Pancreas (tissue), 10 donors: ENCODE measurements at regions not wholly inside any gene's neighbourhood (a gene's known extent, or its start where the extent isn't known, plus 50 kb on each side); places are given as distances from the start of the nearest gene placed in this dataset.

ENCODE experiments used
- ATAC-seq, 4 donors: fragments of 200-7000 bp; cut with Tn5 transposase; one replicate each; pipeline versions ENCODE4 v1.8.0 to v1.9.1; 2020; ENCODE audit warnings: mild to moderate bottlenecking in 4 of 4, moderate library complexity in 4 of 4
- DNase-seq, 6 donors: peaks; one replicate each; pipeline ENCODE4 v3.0.0-alpha.2; 2020
- FAIRE-seq: peaks from 2 replicates; lab custom pipeline; 2012; peaks lifted over from hg19 to GRCh38; lab: Jason Lieb, UNC
- H3K27ac ChIP-seq, 4 donors: fragments of 200-600 bp; sonication (generic); 1 replicate in 3 of 4; 2 replicates in 1 of 4; pipeline versions ENCODE4 v1.5.0 to v1.8.0; 2020
- H3K27me3 ChIP-seq, 4 donors: fragments of 200-600 bp; one replicate each; pipeline ENCODE4 v1.8.0; 2021
- H3K36me3 ChIP-seq, 3 donors: fragments of 200-600 bp; sonication (generic) in 1 of 3; one replicate each; pipeline versions ENCODE4 v1.5.0 to v1.8.0; 2020 to 2021
- H3K4me1 ChIP-seq, 3 donors: fragments of 200-600 bp; one replicate each; pipeline ENCODE4 v1.8.0; 2021
- H3K4me3 ChIP-seq, 4 donors: fragments of 200-600 bp; sonication (generic) in 2 of 4; one replicate each; pipeline versions ENCODE4 v1.5.0 to v1.8.0; 2020 to 2021
- H3K9me3 ChIP-seq, 4 donors: fragments of 200-600 bp; one replicate each; pipeline ENCODE4 v1.8.0; 2021
- WGBS, 2 donors: extraction: QIAGEN DNeasy Blood & Tissue Kit; methylation state at CpG; one replicate each; pipeline ENCODE4 v1.1.7; 2013; 5-methylcytosine and 5-hydroxymethylcytosine counted together
- intact Hi-C, 3 donors: fragments of 100-400 bp; cut with DNase I; formaldehyde crosslinking; loops; one replicate each; pipeline versions ENCODE4 v1.11.1 to v1.14.2; 2022
- TF ChIP-seq, protein P1 (sequence below), 4 donors: fragments of 200-600 bp; sonication (generic) in 3 of 4; IDR thresholded peaks; one replicate each; pipeline versions ENCODE4 v1.5.0 to v1.8.0; 2021; ENCODE audit warnings: antibody characterized with exemption in 4 of 4
- donor health status: healthy with polysubstance abuse.
- donor health status: DM: no; HTN: no; CAD: no; lungs with moderate emphysema.
- donor health status: DM: no; HTN: no; CAD: no.
- donor health status: control.
- donor health status: control.
- donor health status: Bipolar disorder and iron deficiency.
- donor health status: DM: yes; HTN: yes; CAD: no.
- donor health status: DM: no; HTN: no; CAD: no.
- donor health status: DM: no; HTN: no; CAD: no.
- donor health status: DM: yes; HTN: yes; CAD: no.

DNA sequence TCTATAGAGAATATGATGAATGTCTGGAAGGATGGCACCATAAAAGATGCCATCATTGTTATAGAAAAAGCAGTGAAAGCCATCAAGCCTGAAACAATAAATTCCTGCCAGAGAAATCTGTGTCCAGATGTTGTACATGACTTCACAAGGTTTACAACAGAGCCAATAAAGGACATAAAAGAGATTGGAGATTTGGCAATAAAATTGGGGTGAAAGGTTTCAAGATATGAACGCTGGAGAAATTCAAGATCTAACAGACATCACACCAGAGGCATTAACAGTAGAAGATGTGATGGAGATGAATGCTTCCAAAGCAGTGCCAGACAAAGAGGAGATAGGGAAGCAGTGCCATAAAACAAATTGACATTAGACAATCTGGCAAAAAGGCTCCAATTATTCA is 518.8 kb upstream of the ACVR2A start:
- Histone ChIP-seq H3K36me3 (no peaks in the 10 kb centered on the region), H3K27me3 (no peaks in the 10 kb centered on the region), H3K4me1 (no peaks in the 10 kb centered on the region), H3K4me3 (no peak overlapping the region), H3K9me3 (no peaks in the 10 kb centered on the region), H3K27ac (no peak overlapping the region)
- TF ChIP-seq, protein P1, sequence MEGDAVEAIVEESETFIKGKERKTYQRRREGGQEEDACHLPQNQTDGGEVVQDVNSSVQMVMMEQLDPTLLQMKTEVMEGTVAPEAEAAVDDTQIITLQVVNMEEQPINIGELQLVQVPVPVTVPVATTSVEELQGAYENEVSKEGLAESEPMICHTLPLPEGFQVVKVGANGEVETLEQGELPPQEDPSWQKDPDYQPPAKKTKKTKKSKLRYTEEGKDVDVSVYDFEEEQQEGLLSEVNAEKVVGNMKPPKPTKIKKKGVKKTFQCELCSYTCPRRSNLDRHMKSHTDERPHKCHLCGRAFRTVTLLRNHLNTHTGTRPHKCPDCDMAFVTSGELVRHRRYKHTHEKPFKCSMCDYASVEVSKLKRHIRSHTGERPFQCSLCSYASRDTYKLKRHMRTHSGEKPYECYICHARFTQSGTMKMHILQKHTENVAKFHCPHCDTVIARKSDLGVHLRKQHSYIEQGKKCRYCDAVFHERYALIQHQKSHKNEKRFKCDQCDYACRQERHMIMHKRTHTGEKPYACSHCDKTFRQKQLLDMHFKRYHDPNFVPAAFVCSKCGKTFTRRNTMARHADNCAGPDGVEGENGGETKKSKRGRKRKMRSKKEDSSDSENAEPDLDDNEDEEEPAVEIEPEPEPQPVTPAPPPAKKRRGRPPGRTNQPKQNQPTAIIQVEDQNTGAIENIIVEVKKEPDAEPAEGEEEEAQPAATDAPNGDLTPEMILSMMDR (IDR thresholded peaks at IDR 0.05): no peak
- ATAC-seq (no peak), FAIRE-seq (no peak), DNase-seq (no peak)
- WGBS, 2 donors: 27 to 43% methylated on average over 1 of the region's 1 CpG
- intact Hi-C loops: no loop called here

DNA sequence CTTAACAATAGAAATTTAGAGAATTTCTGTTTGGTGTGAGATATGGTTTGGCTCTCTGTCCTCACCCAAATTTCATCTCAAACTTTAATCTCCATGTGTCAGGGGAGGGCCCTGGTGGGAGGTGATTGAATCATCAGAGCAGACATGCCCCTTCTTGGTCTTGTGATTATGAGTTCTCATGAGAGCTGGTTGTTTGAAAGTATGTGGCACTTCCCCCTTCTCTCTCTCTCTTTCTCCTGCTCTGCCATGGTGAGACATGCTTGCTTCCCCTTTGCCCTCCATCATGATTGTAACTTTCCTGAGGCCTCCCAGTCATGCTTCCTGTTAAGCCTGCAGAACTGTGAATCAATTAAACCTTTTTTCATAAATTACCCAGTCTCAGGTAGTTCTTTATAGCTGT is 524.7 kb upstream of the ACVR2A start:
- Histone ChIP-seq H3K36me3 (no peaks in the 10 kb centered on the region), H3K4me1 (no peaks in the 10 kb centered on the region), H3K4me3 (no peak overlapping the region), H3K9me3 (no peaks in the 10 kb centered on the region), H3K27ac (no peak overlapping the region), H3K27me3 (no peaks in the 10 kb centered on the region)
- intact Hi-C loops: no loop called here
- ATAC-seq (no peak), FAIRE-seq (no peak), DNase-seq (no peak)
- TF ChIP-seq, protein P1 (IDR thresholded peaks at IDR 0.05): no peak

DNA sequence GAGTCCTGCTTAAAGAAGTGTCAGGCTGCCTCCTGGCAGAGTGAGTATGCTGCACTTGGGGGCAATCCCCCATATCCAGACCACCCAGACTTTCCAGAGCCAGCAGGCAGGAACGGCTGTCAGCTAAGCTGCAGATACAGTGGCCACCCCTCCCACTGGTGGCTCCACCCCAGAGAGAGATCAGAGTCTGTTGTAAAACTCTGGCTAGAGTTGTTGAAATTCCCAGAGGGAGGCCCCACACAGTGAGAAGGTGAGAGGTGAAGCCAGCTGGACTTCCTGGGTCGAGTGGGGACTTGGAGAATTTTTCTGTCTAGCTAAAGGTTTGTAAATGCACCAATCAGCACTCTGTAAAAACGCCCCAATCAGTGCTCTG is 533.8 kb upstream of the ACVR2A start:
- ATAC-seq (no peak), FAIRE-seq (no peak), DNase-seq (no peak)
- TF ChIP-seq, protein P1 (IDR thresholded peaks at IDR 0.05): no peak
- Histone ChIP-seq H3K27me3 (no peaks in the 10 kb centered on the region), H3K4me3 (no peak overlapping the region), H3K27ac (no peak overlapping the region), H3K9me3 (no peaks in the 10 kb centered on the region), H3K36me3 (no peaks in the 10 kb centered on the region), H3K4me1 (no peaks in the 10 kb centered on the region)
- 43 to 49% methylated on average over 3 of the region's 3 CpGs for WGBS, 2 donors
- intact Hi-C loops: no loop called here

DNA sequence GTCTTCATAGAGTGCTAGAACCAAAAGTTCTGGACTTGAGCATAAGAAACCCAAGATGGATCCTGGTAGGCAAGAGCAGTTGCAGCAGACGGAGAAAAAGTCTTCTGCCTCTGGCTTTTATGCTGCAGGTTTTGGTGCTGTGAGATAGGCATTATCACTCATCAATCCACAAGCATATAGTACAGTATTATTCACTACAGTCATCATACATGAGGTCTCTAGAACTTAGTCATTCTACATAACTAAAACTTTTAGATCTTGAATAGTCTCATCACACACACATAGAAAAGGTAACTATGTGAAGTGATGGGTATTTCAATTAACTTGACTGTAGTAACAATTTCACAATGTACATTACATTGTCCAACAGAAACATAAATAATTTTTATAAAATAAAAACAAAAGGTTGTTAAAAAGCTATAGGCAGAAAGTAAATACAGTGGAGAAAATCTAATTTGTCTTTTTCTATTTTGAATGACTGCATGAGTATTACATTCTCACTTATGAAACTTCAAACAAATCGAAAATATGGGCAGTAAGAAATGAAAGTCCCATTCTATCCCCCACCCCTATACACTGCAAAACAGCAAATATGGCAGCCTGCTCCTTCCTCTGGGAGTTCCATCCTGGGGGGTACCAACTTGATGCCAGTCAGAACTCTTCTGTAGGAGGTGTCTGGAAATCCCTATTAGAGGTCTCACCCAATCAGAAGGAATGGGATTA is 534.3 kb upstream of the ACVR2A start:
- WGBS, 2 donors: 68 to 89% methylated on average over 2 of the region's 2 CpGs
- DNase-seq: no peak
- Histone ChIP-seq H3K36me3 (no peaks in the 10 kb centered on the region), H3K4me3 (no peak overlapping the region), H3K9me3 (no peaks in the 10 kb centered on the region), H3K4me1 (no peaks in the 10 kb centered on the region), H3K27ac (no peak overlapping the region), H3K27me3 (no peaks in the 10 kb centered on the region)
- FAIRE-seq: no peak
- TF ChIP-seq, protein P1 (IDR thresholded peaks at IDR 0.05): no peak
- intact Hi-C loops: no loop called here
- ATAC-seq: no peak

DNA sequence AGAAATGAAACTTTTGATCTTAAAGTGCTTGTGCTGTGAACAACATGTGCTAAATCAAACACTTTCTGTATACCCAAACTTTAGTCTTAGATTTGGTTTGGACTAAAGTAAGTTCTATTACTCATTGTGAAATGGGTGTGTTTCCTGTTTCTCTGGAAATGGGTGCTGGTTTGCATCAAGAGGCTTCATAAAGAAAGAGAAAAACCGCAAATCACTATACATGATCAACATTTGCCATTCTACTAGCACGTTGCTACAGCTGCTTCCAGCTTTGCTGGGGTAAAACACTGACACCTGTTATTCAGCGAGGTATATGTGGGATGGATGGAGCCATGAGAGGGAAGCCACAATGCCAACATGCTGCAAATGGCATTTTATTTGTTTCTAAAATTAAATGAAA is 547.0 kb upstream of the ACVR2A start:
- Histone ChIP-seq H3K4me1 (peaks cover 0 to 12% (median 0%) of the 10 kb centered on the region in 3 donors), H3K4me3 (no peak overlapping the region), H3K27me3 (no peaks in the 10 kb centered on the region), H3K9me3 (no peaks in the 10 kb centered on the region), H3K36me3 (no peaks in the 10 kb centered on the region), H3K27ac (no peak overlapping the region)
- TF ChIP-seq, protein P1 (IDR thresholded peaks at IDR 0.05): no peak
- DNase-seq (no peak), ATAC-seq (no peak), FAIRE-seq (no peak)
- WGBS, 2 donors: 93 to 97% methylated on average over 3 of the region's 3 CpGs
- intact Hi-C loops: no loop called here
